Uterus (tissue), 2 donors: ENCODE measurements at regions not wholly inside any gene's neighbourhood (a gene's known extent, or its start where the extent isn't known, plus 50 kb on each side); places are given as distances from the start of the nearest gene placed in this dataset.

Source experiments
- CTCF ChIP-seq, 4 experiments: fragments of 200-600 bp in 2 of 4; fragments of 450-650 bp in 2 of 4; sonication (generic) in 2 of 4; IDR thresholded peaks; one replicate each; pipeline ENCODE4 v1.5.1; 2016 to 2019; ENCODE audit warnings: antibody characterized with exemption in 4 of 4, mild to moderate bottlenecking in 2 of 4, moderate library complexity in 1 of 4
- POLR2A ChIP-seq, 2 donors: fragments of 450-650 bp; IDR thresholded peaks; one replicate each; pipeline ENCODE4 v1.6.1; 2016; ENCODE audit warnings: antibody characterized with exemption in 2 of 2, mild to moderate bottlenecking in 1 of 2, moderate library complexity in 1 of 2

GRCh38 chr5:6244339-6244714 is 134.0 kb downstream of the MED10 start:
- TF ChIP-seq CTCF (IDR thresholded peaks at IDR 0.05) (no peak), POLR2A (IDR thresholded peaks at IDR 0.05) (no peak)
